GM21447 (cell line): ENCODE measurements at regions not wholly inside any gene's neighbourhood (a gene's known extent, or its start where the extent isn't known, plus 50 kb on each side); places are given as distances from the start of the nearest gene placed in this dataset.
"Not testable (repeated sequence)": the region's sequence is repeated elsewhere in the genome, so short reads cannot be mapped to it uniquely, and the experiment has no call there.

Source experiments
- ATAC-seq: cut with Tn5 transposase; IDR thresholded peaks from one replicate; pipeline ENCODE4 v1.9.1; 2021; ENCODE audit not compliant: unreplicated experiment

- ATAC-seq, result no peak
Observed at GRCh38 chr3:186454881-186455703, 89.1 kb downstream of the CRYGS start.

GRCh38 chr3:186453531-186453930 lies 90.6 kb downstream of the CRYGS start:
- ATAC-seq, result no peak

GRCh38 chr3:186452517-186452916 lies 90.5 kb upstream of the DGKG start:
- no peak for ATAC-seq

GRCh38 chr3:186451371-186451770 lies 89.3 kb upstream of the DGKG start:
- ATAC-seq, result no peak

GRCh38 chr3:186444974-186445373 lies 82.9 kb upstream of the DGKG start:
- ATAC-seq, result no peak

GRCh38 chr3:186444288-186444687 lies 82.3 kb upstream of the DGKG start:
- no peak for ATAC-seq

GRCh38 chr3:186442979-186443378 lies 80.9 kb upstream of the DGKG start:
- ATAC-seq, result not testable (repeated sequence)

GRCh38 chr3:186442162-186442561 lies 80.1 kb upstream of the DGKG start:
- no peak for ATAC-seq

GRCh38 chr3:186440891-186441290 lies 78.9 kb upstream of the DGKG start:
- no peak for ATAC-seq

GRCh38 chr3:186439725-186440124 lies 77.7 kb upstream of the DGKG start:
- ATAC-seq, result no peak

GRCh38 chr3:186435332-186435731 lies 73.3 kb upstream of the DGKG start:
- ATAC-seq, result not testable (repeated sequence)

- ATAC-seq, result no peak
Observed at GRCh38 chr3:186432944-186433732, 71.1 kb upstream of the DGKG start.

- ATAC-seq, result no peak
Observed at GRCh38 chr3:186432189-186432588, 70.2 kb upstream of the DGKG start.

- no peak for ATAC-seq
Observed at GRCh38 chr3:186427627-186428281, 65.7 kb upstream of the DGKG start.

- no peak for ATAC-seq
Observed at GRCh38 chr3:186425788-186426730, 64.0 kb upstream of the DGKG start.

- no peak for ATAC-seq
Observed at GRCh38 chr3:186421946-186422345, 59.9 kb upstream of the DGKG start.

GRCh38 chr3:186418671-186419145 lies 56.7 kb upstream of the DGKG start:
- ATAC-seq, result no peak

GRCh38 chr3:186417791-186418190 lies 55.8 kb upstream of the DGKG start:
- ATAC-seq, result no peak

GRCh38 chr3:186414735-186415419 lies 52.8 kb upstream of the DGKG start:
- no peak for ATAC-seq
